ENCODE measurements at regions not wholly inside any gene's neighbourhood (a gene's known extent, or its start where the extent isn't known, plus 50 kb on each side); places are given as distances from the start of the nearest gene placed in this dataset.

DNA sequence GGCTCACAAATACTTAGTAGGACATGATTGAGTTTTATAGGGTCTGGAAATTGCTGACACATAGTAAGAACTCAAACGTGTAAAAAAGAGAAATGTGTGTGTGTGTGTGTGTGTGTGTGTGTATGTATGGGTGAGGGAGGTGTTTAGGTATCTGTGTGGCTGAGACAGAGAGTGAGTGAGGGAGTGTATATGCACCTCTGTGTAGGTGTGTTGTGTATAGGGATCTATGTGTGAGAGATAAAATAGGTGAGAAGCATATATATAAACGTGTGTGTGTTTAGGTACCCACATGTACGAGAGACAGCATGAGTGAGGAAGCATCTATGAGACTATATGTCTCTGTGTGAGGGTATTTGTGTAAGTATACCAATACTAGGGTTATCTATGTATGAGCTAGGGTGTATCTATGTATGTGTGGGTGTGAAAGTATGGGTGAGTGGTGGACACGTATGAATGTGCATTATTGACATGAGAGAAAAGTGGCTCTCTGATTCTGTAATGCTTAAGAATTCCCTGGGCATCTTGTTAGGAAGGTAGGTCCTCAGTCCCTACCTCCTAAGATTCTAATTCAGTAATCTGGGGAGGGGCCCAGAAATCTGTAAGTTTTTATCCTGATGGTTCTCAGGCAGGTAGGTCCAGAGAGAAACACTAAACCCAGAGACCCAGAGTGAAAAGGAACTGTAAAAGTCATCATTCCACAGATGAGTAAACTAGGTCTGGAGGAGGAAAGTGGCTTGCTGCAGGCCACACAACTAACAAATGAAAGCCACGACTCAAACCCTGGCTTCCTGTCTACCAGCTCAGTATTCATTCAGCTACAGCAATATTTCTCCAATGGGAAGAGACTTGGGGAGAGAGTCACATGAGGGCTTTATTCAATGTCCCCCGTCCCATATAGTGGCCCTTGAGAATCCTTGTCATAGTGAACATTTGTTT lies 237.0 kb downstream of the IDS start:
- no peaks in the 10 kb centered on the region for H3K36me3 ChIP-seq (ENCODE audit: control insufficient read depth in 1 of 2, insufficient read depth in 2 of 2, low read length in 1 of 2)
- H3K27ac ChIP-seq (ENCODE audit: low read depth in 1 of 2, low read length in 2 of 2) = no peak overlapping the region
- no peak for ATAC-seq (ENCODE audit: low FRiP score)
- intact Hi-C loops (cut with DNase I) = no loop called here
- 61 to 78% methylated on average over 6 of the region's 6 CpGs for WGBS, 2 donors
- no peak overlapping the region for H3K4me3 ChIP-seq (ENCODE audit: low read length in 2 of 2)
- no peaks in the 10 kb centered on the region for H3K27me3 ChIP-seq (ENCODE audit: control insufficient read depth in 1 of 2, insufficient read depth in 2 of 2, low read length in 1 of 2)
- DNase-seq = no peak
- no peaks in the 10 kb centered on the region for H3K4me1 ChIP-seq (ENCODE audit: control insufficient read depth in 1 of 2, insufficient read depth in 2 of 2, low read length in 2 of 2)
- H3K9me3 ChIP-seq (ENCODE audit: control insufficient read depth, low read length) = no peaks in the 10 kb centered on the region

DNA sequence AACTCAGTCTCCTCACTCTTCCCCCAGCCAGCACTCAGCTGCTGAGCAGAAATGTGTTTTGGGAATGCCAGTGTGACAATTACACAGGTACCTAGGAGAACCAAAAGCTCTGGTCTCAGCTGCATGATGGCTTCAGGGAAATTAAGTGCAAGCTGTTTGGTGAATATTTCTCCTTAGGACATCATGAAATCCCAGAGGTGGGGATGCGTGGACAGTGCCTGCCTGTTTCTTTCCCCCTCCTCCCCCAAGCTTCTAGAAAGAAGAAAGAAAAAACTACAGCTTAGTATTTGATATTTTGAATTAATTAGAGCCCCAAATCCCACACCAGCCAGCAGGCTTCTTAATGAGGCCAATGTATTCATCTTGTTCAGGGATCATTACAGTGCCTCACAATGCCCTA lies 243.0 kb downstream of the IDS start:
- Histone ChIP-seq H3K27me3 (ENCODE audit: control insufficient read depth in 1 of 2, insufficient read depth in 2 of 2, low read length in 1 of 2) (no peaks in the 10 kb centered on the region), H3K36me3 (ENCODE audit: control insufficient read depth in 1 of 2, insufficient read depth in 2 of 2, low read length in 1 of 2) (no peaks in the 10 kb centered on the region), H3K4me1 (ENCODE audit: control insufficient read depth in 1 of 2, insufficient read depth in 2 of 2, low read length in 2 of 2) (no peaks in the 10 kb centered on the region), H3K27ac (ENCODE audit: low read depth in 1 of 2, low read length in 2 of 2) (no peak overlapping the region), H3K4me3 (ENCODE audit: low read length in 2 of 2) (no peak overlapping the region), H3K9me3 (ENCODE audit: control insufficient read depth, low read length) (no peaks in the 10 kb centered on the region)
- DNase-seq (no peak), ATAC-seq (ENCODE audit: low FRiP score) (no peak)
- 57 to 77% methylated on average over 1 of the region's 1 CpG for WGBS, 2 donors
- intact Hi-C loops (cut with DNase I) = no loop called here

DNA sequence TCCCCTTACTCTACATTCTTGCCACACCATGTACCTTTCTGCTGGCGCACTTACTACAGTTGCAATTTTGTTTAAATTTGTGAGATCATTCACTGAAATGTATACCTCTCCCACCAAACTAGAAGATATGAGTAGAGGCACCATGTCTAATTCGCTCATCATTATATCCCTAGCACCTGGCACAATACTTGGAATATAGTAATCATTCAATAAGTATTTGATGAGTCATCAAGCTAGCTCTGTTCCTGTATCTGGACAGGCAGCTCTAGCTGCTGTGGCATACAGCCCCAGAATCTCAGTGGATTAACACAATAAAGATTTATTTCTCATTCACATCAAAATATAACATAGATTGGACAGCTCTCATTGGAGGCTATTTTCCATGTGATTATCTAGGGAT lies 245.9 kb downstream of the IDS start:
- DNase-seq (no peak), ATAC-seq (ENCODE audit: low FRiP score) (no peak)
- no peak overlapping the region for H3K27ac ChIP-seq (ENCODE audit: low read depth in 1 of 2, low read length in 2 of 2)
- H3K4me1 ChIP-seq (ENCODE audit: control insufficient read depth in 1 of 2, insufficient read depth in 2 of 2, low read length in 2 of 2) = no peaks in the 10 kb centered on the region
- no peaks in the 10 kb centered on the region for H3K27me3 ChIP-seq (ENCODE audit: control insufficient read depth in 1 of 2, insufficient read depth in 2 of 2, low read length in 1 of 2)
- no peak overlapping the region for H3K4me3 ChIP-seq (ENCODE audit: low read length in 2 of 2)
- WGBS, 2 donors = 73 to 84% methylated on average over 2 of the region's 2 CpGs
- no peaks in the 10 kb centered on the region for H3K36me3 ChIP-seq (ENCODE audit: control insufficient read depth in 1 of 2, insufficient read depth in 2 of 2, low read length in 1 of 2)
- no peaks in the 10 kb centered on the region for H3K9me3 ChIP-seq (ENCODE audit: control insufficient read depth, low read length)
- intact Hi-C loops (cut with DNase I) = no loop called here

DNA sequence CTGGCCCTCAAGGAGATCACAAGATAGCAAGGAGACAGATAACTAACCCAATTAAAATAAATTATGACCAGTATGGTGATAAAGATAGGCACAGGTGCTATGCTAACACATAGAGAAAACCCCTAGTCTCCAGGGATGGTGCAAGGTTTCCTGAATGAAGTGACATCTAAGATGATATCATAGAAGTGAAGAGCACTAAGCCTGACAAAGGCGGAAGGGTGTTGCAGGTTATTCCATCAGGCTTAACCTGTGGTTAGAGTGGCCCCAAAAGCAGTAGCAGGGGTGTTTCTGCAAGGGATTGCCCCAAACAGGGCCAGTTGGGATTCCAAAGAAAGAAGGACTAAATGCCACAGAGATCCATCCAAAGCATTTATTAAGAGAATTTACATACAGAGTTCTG lies 249.2 kb downstream of the IDS start:
- Histone ChIP-seq H3K4me3 (ENCODE audit: low read length in 2 of 2) (no peak overlapping the region), H3K36me3 (ENCODE audit: control insufficient read depth in 1 of 2, insufficient read depth in 2 of 2, low read length in 1 of 2) (no peaks in the 10 kb centered on the region), H3K27me3 (ENCODE audit: control insufficient read depth in 1 of 2, insufficient read depth in 2 of 2, low read length in 1 of 2) (no peaks in the 10 kb centered on the region), H3K4me1 (ENCODE audit: control insufficient read depth in 1 of 2, insufficient read depth in 2 of 2, low read length in 2 of 2) (no peaks in the 10 kb centered on the region), H3K9me3 (ENCODE audit: control insufficient read depth, low read length) (no peaks in the 10 kb centered on the region), H3K27ac (ENCODE audit: low read depth in 1 of 2, low read length in 2 of 2) (no peak overlapping the region)
- DNase-seq (no peak), ATAC-seq (ENCODE audit: low FRiP score) (no peak)
- 76 to 98% methylated on average over 1 of the region's 1 CpG for WGBS, 2 donors
- intact Hi-C loops (cut with DNase I) = no loop called here

DNA sequence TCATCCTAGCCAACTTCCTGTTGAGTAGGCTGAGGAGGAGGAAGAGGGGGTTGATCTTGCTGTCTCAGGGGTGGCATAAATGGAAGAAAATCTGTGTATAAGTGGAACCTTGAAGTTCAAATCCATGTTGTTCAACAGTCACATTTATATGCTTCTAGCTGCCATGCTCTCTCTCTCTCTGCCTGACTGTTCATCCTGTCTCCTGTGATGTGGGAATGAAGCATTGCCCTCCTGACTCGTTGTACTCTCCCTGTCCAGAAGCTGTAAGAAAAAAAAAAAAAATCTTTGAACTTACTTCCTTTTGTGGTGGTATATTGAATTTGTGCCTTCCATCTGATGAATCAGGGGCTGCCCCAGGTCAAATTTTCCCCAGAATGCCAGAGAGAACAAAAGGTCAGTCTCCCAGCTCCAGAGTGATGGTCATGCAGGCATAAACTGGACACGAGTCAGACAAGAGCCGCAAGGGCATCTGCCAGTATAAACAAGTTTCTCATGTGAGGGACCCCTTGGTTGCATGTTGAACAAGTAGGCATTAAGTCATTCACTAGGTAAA lies 257.0 kb downstream of the IDS start:
- Histone ChIP-seq H3K27me3 (ENCODE audit: control insufficient read depth in 1 of 2, insufficient read depth in 2 of 2, low read length in 1 of 2) (no peaks in the 10 kb centered on the region), H3K36me3 (ENCODE audit: control insufficient read depth in 1 of 2, insufficient read depth in 2 of 2, low read length in 1 of 2) (no peaks in the 10 kb centered on the region), H3K27ac (ENCODE audit: low read depth in 1 of 2, low read length in 2 of 2) (no peak overlapping the region), H3K4me3 (ENCODE audit: low read length in 2 of 2) (no peak overlapping the region), H3K4me1 (ENCODE audit: control insufficient read depth in 1 of 2, insufficient read depth in 2 of 2, low read length in 2 of 2) (no peaks in the 10 kb centered on the region), H3K9me3 (ENCODE audit: control insufficient read depth, low read length) (no peaks in the 10 kb centered on the region)
- ATAC-seq (ENCODE audit: low FRiP score) = no peak
- DNase-seq = no peak
- intact Hi-C loops (cut with DNase I) = no loop called here
- 36 to 48% methylated on average over 3 of the region's 3 CpGs for WGBS, 2 donors

DNA sequence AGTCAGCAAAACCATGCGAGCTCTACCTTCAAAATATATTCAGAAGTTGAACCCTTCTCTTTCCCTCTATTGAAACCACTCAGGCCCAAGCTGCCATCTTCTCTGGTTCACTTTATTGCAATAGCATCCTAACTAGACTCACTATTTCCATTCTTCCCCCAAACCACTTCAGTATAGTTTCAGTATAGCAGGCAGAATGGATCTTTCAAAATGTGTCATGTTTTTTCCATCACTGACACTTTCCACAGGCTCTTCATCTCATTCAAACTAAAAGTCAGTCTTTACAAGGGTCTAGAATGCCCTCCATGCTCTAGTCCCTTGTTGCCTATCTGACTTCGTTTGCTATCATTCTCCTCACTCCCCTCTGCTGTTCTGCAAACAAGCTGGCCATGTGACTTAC lies 274.4 kb downstream of the IDS start:
- intact Hi-C loops (cut with DNase I) = no loop called here
- H3K27me3 ChIP-seq (ENCODE audit: control insufficient read depth in 1 of 2, insufficient read depth in 2 of 2, low read length in 1 of 2) = no peaks in the 10 kb centered on the region
- no peak overlapping the region for H3K4me3 ChIP-seq (ENCODE audit: low read length in 2 of 2)
- 72 to 73% methylated on average over 2 of the region's 2 CpGs for WGBS, 2 donors
- ATAC-seq (ENCODE audit: low FRiP score) = no peak
- no peak for DNase-seq
- no peaks in the 10 kb centered on the region for H3K4me1 ChIP-seq (ENCODE audit: control insufficient read depth in 1 of 2, insufficient read depth in 2 of 2, low read length in 2 of 2)
- H3K27ac ChIP-seq (ENCODE audit: low read depth in 1 of 2, low read length in 2 of 2) = no peak overlapping the region
- H3K36me3 ChIP-seq (ENCODE audit: control insufficient read depth in 1 of 2, insufficient read depth in 2 of 2, low read length in 1 of 2) = no peaks in the 10 kb centered on the region
- H3K9me3 ChIP-seq (ENCODE audit: control insufficient read depth, low read length) = peaks cover 1% of the 10 kb centered on the region

DNA sequence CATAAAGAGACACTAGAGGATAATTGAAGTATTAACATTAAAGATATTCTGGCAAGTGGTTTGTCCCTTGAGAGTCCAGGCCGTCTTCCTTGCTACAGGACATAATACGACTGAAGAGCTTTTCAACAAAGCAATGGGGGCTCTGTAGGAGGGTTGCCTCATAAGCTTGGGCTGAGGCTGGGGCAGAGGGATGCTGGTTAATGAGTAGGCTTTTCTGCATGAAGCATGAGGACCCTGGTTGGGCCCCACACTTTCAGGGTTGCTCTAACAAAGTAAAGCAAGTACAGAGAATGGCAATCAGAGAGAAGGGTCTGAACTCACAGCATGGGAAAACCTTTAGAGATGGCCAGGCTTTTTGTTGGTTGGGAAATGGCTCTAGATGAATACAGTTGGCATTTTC lies 281.3 kb downstream of the IDS start:
- no peaks in the 10 kb centered on the region for H3K4me1 ChIP-seq (ENCODE audit: control insufficient read depth in 1 of 2, insufficient read depth in 2 of 2, low read length in 2 of 2)
- H3K4me3 ChIP-seq (ENCODE audit: low read length in 2 of 2) = no peak overlapping the region
- H3K27ac ChIP-seq (ENCODE audit: low read depth in 1 of 2, low read length in 2 of 2) = no peak overlapping the region
- H3K9me3 ChIP-seq (ENCODE audit: control insufficient read depth, low read length) = no peaks in the 10 kb centered on the region
- H3K27me3 ChIP-seq (ENCODE audit: control insufficient read depth in 1 of 2, insufficient read depth in 2 of 2, low read length in 1 of 2) = no peaks in the 10 kb centered on the region
- ATAC-seq (ENCODE audit: low FRiP score) (no peak), DNase-seq (no peak)
- H3K36me3 ChIP-seq (ENCODE audit: control insufficient read depth in 1 of 2, insufficient read depth in 2 of 2, low read length in 1 of 2) = no peaks in the 10 kb centered on the region
- WGBS, 2 donors = 66 to 91% methylated on average over 2 of the region's 2 CpGs
- intact Hi-C loops (cut with DNase I) = no loop called here

DNA sequence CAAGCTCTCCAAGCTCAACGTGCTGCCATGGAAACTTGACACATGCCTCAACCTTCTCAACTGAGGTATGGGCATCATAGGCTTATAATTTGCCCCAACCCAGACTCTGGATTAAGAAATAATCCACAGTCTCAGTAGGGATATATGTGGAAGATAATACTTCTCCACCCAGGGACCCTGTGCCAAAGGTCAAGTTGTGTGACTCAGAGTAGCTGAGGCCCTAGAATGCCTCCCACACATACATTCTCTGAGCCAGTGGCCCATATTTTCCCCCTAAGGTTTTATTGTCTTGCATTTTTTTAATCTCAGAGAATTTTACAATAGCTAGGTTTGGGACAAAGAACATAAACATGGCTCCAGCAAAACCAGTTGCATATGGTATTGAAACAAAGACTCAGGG lies 283.1 kb downstream of the IDS start:
- intact Hi-C loops (cut with DNase I) = no loop called here
- 40 to 76% methylated on average over 1 of the region's 1 CpG for WGBS, 2 donors

DNA sequence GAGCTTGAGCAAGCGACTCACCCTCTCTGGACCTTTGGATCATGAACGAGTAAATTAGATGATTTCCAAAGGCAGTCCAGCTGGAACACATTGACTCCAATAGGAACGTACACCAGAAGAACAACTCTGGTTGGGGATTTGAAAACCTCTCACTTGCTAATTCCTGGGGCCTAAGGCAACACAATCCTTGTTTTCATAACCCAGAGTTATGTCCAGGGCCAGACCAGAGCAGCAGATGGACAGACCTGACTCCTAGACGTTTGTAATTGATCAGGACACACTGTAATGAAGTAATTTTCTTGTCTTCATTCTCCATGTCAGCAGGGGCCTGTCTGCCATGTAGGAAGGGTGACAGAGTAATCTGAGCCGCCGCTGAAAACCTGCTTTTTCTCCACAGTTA lies 283.9 kb downstream of the IDS start:
- Histone ChIP-seq H3K36me3 (ENCODE audit: control insufficient read depth in 1 of 2, insufficient read depth in 2 of 2, low read length in 1 of 2) (no peaks in the 10 kb centered on the region), H3K27ac (ENCODE audit: low read depth in 1 of 2, low read length in 2 of 2) (no peak overlapping the region), H3K9me3 (ENCODE audit: control insufficient read depth, low read length) (no peaks in the 10 kb centered on the region), H3K27me3 (ENCODE audit: control insufficient read depth in 1 of 2, insufficient read depth in 2 of 2, low read length in 1 of 2) (no peaks in the 10 kb centered on the region), H3K4me3 (ENCODE audit: low read length in 2 of 2) (no peak overlapping the region), H3K4me1 (ENCODE audit: control insufficient read depth in 1 of 2, insufficient read depth in 2 of 2, low read length in 2 of 2) (no peaks in the 10 kb centered on the region)
- ATAC-seq (ENCODE audit: low FRiP score) (no peak), DNase-seq (no peak)
- WGBS, 2 donors = 11 to 13% methylated on average over 6 of the region's 6 CpGs
- intact Hi-C loops (cut with DNase I) = no loop called here

More for the DNA sequence above, 283.1 kb downstream of the IDS start:
- Histone ChIP-seq H3K4me1 (ENCODE audit: control insufficient read depth in 1 of 2, insufficient read depth in 2 of 2, low read length in 2 of 2) (no peaks in the 10 kb centered on the region), H3K9me3 (ENCODE audit: control insufficient read depth, low read length) (no peaks in the 10 kb centered on the region), H3K4me3 (ENCODE audit: low read length in 2 of 2) (no peak overlapping the region), H3K27ac (ENCODE audit: low read depth in 1 of 2, low read length in 2 of 2) (no peak overlapping the region), H3K36me3 (ENCODE audit: control insufficient read depth in 1 of 2, insufficient read depth in 2 of 2, low read length in 1 of 2) (no peaks in the 10 kb centered on the region), H3K27me3 (ENCODE audit: control insufficient read depth in 1 of 2, insufficient read depth in 2 of 2, low read length in 1 of 2) (no peaks in the 10 kb centered on the region)
- DNase-seq (no peak), ATAC-seq (ENCODE audit: low FRiP score) (no peak)
